ENCODE measurements at regions not wholly inside any gene's neighbourhood (a gene's known extent, or its start where the extent isn't known, plus 50 kb on each side); places are given as distances from the start of the nearest gene placed in this dataset.
A peak's percentile ranks its signal among the peaks of the same experiment; 100 is the strongest.

DNA sequence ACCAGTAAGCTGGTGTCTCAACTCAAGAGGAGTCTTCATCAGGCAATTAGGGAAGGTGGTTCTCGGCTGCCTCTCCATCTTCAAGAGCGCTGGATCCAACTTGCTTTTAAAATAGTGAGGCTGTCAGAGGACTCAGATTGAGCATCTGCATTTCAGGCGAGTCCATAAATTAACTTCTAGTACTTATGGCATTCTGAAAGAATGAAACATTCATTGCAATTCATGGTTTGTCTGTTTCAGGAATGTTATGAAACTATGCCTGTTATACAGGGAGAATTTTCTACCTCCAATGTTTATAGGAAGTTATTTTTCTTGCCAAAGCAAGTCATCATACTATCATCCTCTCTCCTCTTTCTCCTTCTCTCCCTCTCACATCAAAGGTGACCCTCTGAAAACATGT, 883.2 kb downstream of the SLC4A3 start:
- no peak for DNase-seq

- no peak for DNase-seq
Observed at GRCh38 chr2:220512419-220512818, 885.0 kb downstream of the SLC4A3 start.

DNA sequence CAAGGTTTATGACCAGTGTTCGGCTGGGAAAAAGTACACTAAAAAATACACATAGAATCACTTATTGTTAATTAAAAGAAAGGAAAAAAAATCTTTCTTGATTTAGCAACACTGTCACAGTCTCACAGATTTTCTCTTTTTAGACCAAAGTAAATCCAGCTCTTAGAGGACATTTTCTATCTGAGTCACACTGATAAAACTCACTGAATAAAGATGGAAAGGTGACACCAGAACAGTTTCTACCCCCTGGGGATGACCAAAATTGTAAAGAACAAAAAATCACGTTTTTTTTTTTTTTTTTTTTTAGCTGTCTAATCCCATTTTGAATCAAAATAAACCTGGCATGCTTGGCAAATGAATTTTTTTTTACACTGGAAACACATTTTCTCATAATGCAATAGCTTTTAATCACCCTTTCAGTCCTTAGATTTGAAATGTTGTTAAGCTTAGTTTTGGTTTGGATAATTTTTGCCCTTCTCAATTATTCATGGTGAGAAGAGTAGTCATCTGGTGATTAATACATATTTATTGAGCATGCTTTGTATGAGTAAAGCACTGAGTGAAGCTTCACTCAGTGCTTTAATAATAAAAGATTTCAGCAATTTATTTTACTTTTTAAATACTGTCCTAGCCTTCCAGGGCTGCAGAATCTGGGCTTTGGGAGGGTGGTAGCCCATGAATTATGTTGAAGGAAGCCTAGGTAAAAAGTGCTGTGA, 886.3 kb downstream of the SLC4A3 start:
- DNase-seq, result no peak

GRCh38 chr2:220521551-220521950, 894.1 kb downstream of the SLC4A3 start:
- no peak for DNase-seq

GRCh38 chr2:220528180-220528675, 900.8 kb downstream of the SLC4A3 start:
- no peak for DNase-seq

GRCh38 chr2:220531216-220531615, 903.8 kb downstream of the SLC4A3 start:
- DNase-seq, result no peak

DNA sequence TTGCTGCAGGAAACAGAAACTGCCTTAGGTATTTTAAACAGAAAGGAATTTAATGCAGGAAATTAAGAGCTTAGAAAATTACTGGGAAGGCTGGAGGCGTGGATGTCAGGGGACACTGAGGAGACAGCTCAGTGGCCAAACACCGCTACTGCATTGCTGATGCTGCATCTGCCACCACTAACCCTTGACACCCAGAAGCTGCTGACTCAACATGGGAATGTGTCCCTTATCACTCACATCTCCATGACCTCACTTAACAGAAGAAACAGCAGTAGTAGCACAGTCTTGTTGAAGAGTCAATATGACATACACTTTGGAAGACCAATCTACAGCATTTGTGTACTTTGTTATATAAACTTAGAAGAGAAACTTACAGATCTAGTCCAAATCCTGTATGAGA, 906.1 kb downstream of the SLC4A3 start:
- no peak for DNase-seq

DNA sequence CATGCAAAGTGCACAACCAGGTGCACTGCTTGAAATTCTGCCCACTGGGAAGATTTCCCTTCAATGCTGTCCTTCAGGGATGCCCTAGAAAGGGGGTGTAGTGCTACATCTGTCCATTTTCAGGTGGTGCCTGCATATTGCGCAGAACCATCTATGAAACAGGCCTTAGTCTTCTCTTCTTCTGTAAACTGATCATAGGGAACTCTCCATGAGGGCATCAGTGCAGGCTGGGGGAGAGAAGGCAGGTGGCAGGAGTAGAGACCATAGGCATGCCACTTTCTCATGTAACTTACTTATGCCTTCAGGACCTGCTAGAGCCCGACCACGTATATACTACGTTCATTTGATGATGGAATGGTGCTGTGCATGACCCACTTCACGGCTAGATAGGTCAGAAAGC, 912.1 kb downstream of the SLC4A3 start:
- no peak for DNase-seq

DNA sequence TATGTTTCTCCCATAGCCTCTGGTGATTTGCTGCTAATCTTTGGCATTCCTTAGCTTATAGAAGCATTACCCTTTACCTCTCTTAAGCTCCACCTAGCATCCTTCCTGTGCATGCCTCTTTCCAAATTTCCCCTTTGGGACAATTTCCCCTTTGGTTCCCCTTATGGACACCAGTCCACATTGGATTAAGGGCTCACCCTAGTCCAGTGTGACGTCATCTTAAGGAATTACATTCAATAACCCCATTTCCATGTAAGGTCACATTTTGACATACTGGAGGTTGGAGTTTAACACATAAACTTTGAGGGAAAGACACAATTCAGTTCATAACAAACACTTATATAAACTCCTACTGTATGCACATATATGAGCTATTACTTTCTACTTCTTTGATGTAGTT, 916.6 kb downstream of the SLC4A3 start:
- no peak for DNase-seq

- DNase-seq, result no peak
Observed at GRCh38 chr2:220550995-220551700, 923.7 kb downstream of the SLC4A3 start.

DNA sequence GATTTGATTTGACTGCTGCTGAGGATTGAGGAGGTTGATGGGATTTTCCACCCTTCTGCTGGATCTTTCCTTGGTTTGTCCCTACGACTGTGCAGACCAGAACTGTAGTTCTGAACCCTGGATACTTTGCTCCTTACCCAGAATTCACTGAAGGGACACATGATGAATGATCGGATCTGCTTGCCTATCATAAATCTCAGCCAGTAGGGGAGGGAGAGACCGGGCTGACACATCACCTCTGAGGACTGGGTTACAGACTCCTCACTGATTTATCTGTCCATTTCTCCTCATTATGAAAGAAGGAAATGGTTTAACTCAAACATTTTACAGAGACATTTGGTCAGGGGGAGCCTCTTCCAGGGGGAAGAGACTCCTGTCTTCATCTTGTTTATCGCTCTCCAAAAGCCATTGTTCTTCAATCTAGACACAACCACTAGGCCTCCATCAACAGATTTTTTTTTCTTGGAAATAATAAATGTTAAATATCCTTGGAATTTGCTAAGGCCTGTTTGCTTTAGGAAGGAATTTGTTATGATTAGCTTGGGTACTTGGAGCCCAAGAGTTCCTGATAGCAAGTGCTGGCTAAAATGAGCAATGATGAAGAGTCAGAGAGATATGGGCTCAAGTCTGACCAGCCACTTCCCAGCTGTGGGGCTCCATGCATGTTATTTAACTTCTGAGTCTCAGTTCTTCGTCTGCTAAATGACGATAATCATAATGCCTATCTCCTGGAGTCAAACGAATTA, 925.5 kb downstream of the SLC4A3 start:
- DNase-seq, result no peak

- no peak for DNase-seq
Observed at GRCh38 chr2:220555961-220556630, 928.7 kb downstream of the SLC4A3 start.

DNA sequence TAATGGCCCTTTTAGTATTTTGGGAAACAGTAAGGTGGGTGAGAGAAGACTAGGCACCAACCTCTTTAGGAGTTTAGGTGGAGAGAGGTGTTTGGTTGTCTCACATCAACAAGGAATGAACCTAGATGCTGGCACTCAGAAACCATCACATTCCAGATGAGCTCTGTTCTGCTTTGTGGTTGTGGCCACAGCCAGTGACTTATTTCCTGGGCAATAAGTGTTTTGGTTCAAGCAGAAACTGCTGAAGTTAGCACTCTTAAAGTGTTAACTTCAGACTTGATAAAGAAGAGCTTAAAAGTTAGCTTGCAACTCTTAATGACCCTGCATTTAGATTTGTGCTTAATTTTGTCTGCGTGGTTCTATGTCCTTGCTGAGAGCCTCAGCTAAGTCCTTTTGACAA, 929.2 kb downstream of the SLC4A3 start:
- no peak for DNase-seq

- no peak for DNase-seq
Observed at GRCh38 chr2:220560192-220560591, 932.8 kb downstream of the SLC4A3 start.

DNA sequence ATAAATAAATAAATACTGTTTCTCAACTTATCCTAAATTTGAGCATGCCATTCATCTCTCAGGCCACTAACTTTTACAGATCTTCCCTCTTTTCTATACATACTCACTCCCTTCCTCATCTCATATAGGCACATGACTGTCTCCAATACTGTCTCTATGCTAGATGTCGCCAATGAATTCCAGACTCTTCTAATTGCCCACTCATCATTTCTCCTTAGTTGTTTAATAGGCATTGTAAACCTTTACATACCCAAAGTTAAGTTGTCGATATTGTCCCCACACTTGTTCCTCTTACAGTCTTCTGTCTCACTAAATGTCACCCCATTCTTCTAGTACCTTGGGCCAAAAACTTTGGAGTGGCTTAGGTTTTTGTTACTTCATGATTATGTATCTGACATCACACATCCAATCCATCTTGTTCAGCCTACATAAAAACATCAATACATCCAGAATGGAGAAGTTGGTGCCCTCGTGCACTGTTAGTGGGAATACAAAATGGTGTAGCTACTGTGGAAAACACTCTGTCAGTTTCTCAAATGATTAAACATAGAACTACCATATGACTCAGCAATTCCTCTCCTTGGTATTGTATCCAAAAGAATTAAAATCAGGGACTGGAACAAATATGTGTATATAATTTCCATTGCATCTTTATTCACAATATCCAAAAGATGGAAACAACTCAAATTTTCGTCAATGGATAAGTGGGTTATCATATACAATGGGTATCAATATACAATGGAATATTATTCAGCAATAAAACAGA, 935.1 kb downstream of the SLC4A3 start:
- no peak for DNase-seq

DNA sequence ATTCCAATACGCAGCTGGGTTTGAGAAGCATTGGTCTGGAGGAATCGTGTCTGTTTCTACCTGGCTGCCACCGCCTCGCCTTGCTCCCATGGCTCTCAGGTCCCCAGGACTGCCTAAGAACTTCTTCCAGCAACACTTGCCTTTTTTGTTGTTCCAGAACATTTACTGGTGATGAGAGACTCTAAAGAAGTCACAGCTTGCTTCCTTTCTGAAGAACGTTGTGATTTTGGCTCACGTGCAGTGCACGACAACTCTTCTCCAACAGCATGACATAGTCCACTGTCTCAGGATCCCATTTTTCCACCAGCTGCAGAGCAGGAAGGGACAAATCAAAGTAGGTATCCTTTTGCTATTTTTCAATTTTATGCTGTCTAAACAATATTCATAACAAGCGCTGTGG, 940.9 kb downstream of the SLC4A3 start:
- DNase-seq, result no peak

GRCh38 chr2:220569112-220569897, 941.9 kb downstream of the SLC4A3 start:
- peak; percentile 68 for DNase-seq

- no peak for DNase-seq
Observed at GRCh38 chr2:220572385-220572784, 945.0 kb downstream of the SLC4A3 start.

- DNase-seq, result no peak
Observed at GRCh38 chr2:220574038-220574437, 946.6 kb downstream of the SLC4A3 start.

DNA sequence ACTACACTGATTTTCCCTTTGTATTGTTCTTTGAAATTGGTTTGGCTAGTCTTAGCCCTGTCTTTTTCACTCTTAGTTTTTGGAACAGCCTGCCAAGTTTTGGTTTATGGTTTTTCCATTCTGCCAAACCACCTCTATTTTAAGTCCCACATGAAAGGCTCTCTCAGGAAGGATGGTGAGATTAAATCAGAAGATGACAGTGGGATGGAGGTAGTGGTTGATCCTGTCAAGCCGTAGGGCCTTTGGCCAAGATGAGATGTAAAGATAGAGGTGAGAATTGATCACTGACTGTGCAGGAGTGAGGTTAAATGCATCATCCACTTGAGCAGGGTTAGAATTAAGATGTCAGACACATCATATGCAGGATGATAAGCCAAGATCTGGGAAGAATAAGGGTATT, 948.5 kb downstream of the SLC4A3 start:
- no peak for DNase-seq

DNA sequence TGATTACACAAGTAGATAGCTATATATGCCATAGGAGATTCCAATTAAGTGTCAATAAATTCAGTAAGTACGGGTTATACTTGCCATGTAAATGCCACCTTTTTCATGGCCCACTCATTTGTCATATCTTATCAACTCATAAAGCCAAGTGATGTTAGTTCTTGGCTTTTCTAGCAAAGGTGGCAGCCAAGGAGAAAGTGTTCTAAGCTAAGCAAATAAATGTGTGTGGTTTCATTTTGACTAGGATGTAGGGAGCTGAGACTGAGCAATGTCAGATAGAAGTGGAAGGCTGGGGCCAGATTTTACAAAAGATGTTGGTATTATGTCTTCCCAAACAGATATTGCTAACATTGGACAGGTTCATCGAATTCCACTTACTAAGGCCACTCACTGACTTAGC, 952.0 kb downstream of the SLC4A3 start:
- DNase-seq, result no peak

- no peak for DNase-seq
Observed at GRCh38 chr2:220580113-220580512, 952.7 kb downstream of the SLC4A3 start.
